OCI-LY7 (cell line): ENCODE measurements at regions not wholly inside any gene's neighbourhood (a gene's known extent, or its start where the extent isn't known, plus 50 kb on each side); places are given as distances from the start of the nearest gene placed in this dataset.

Experiments used
- BruUV-seq: library from RNA; stranded (reverse); fragments of 400-500 nt; replicated peaks from 2 replicates; lab custom pipeline; 2021; lab: Mats Ljungman, UMichigan
- CTCF ChIA-PET: fragments of 300-600 bp; sonication (Branson Sonifier 250); formaldehyde crosslinking; loops from one replicate; lab custom pipeline; 2022; ENCODE audit warnings: antibody characterized with exemption; ENCODE audit not compliant: unreplicated experiment; lab: Charles Lee
- POLR2A ChIA-PET: fragments of 300-600 bp; sonication (Branson Sonifier 250); formaldehyde crosslinking; loops from one replicate; lab custom pipeline; 2022; ENCODE audit warnings: antibody characterized with exemption; lab: Charles Lee
- DNase-seq: peaks from one replicate; pipeline ENCODE4 v3.0.0-alpha.2; 2015; ENCODE audit warnings: low spot score
- H2AFZ ChIP-seq: fragments of 200-600 bp; sonication (generic), shearing (Covaris generic); 2 replicates; pipeline ENCODE4 v1.6.1; 2014; ENCODE audit warnings: mild to moderate bottlenecking, antibody characterized with exemption, low read length, moderate library complexity
- H3K27ac ChIP-seq: fragments of 200-600 bp; sonication (generic); 2 replicates; pipeline ENCODE4 v1.5.1; 2014; ENCODE audit warnings: mixed run types, low read depth, mild to moderate bottlenecking, moderate library complexity, low read length, inconsistent platforms; ENCODE audit not compliant: poor library complexity, severe bottlenecking
- H3K36me3 ChIP-seq: fragments of 200-600 bp; sonication (generic); 2 replicates; pipeline ENCODE4 v1.6.1; 2014; ENCODE audit warnings: mild to moderate bottlenecking, antibody characterized with exemption, low read length, moderate library complexity, mixed read lengths; ENCODE audit not compliant: insufficient read depth
- H3K4me1 ChIP-seq: fragments of 200-600 bp; sonication (generic); 2 replicates; pipeline ENCODE4 v1.5.1; 2014; ENCODE audit warnings: mild to moderate bottlenecking, low read length; ENCODE audit not compliant: insufficient read depth, poor library complexity, severe bottlenecking
- H3K4me2 ChIP-seq: fragments of 200-600 bp; sonication (generic); 2 replicates; pipeline ENCODE4 v1.6.1; 2014; ENCODE audit warnings: mild to moderate bottlenecking, low read length
- H3K4me3 ChIP-seq: fragments of 200-600 bp; sonication (generic); 2 replicates; pipeline ENCODE4 v1.5.1; 2014; ENCODE audit warnings: mild to moderate bottlenecking, low read depth, low read length; ENCODE audit not compliant: poor library complexity, severe bottlenecking
- H3K79me2 ChIP-seq: fragments of 200-600 bp; sonication (generic); 2 replicates; pipeline ENCODE4 v1.6.1; 2016; ENCODE audit warnings: low read depth, mild to moderate bottlenecking, low read length, moderate library complexity, mixed read lengths; ENCODE audit not compliant: insufficient read depth
- H3K9me2 ChIP-seq: fragments of 200-600 bp; sonication (generic); 2 replicates; pipeline ENCODE4 v1.6.1; 2016; ENCODE audit warnings: mild to moderate bottlenecking, low read length, mixed read lengths; ENCODE audit not compliant: insufficient read depth
- H3K9me3 ChIP-seq: fragments of 200-600 bp; sonication (generic); 2 replicates; pipeline ENCODE4 v1.6.1; 2014; ENCODE audit warnings: mild to moderate bottlenecking, mixed run types, low read length, mixed read lengths
- H4K20me1 ChIP-seq: fragments of 200-600 bp; sonication (generic); 2 replicates; pipeline ENCODE4 v1.6.1; 2014; ENCODE audit warnings: mild to moderate bottlenecking, antibody characterized with exemption, low read length, moderate library complexity, mixed read lengths; ENCODE audit not compliant: insufficient read depth
- EZH2phosphoT487 ChIP-seq: fragments of 200-600 bp; sonication (generic); IDR thresholded peaks from 2 replicates; pipeline ENCODE4 v1.6.1; 2018; ENCODE audit warnings: low read depth, borderline replicate concordance, mild to moderate bottlenecking, mixed run types, antibody characterized with exemption, low read length, moderate library complexity, mixed read lengths
- intact Hi-C: fragments of 100-400 bp; cut with micrococcal nuclease; formaldehyde crosslinking; loops from one replicate; pipeline ENCODE4 v1.10.0; 2022; ENCODE audit not compliant: unreplicated experiment
- TF ChIP-seq, protein P1 (sequence below): fragments of 200-600 bp; sonication (generic); conservative IDR thresholded peaks from 2 replicates; pipeline ENCODE4 v1.5.1; 2014; ENCODE audit warnings: mild to moderate bottlenecking, antibody characterized with exemption, low read length, moderate library complexity, mixed read lengths

DNA sequence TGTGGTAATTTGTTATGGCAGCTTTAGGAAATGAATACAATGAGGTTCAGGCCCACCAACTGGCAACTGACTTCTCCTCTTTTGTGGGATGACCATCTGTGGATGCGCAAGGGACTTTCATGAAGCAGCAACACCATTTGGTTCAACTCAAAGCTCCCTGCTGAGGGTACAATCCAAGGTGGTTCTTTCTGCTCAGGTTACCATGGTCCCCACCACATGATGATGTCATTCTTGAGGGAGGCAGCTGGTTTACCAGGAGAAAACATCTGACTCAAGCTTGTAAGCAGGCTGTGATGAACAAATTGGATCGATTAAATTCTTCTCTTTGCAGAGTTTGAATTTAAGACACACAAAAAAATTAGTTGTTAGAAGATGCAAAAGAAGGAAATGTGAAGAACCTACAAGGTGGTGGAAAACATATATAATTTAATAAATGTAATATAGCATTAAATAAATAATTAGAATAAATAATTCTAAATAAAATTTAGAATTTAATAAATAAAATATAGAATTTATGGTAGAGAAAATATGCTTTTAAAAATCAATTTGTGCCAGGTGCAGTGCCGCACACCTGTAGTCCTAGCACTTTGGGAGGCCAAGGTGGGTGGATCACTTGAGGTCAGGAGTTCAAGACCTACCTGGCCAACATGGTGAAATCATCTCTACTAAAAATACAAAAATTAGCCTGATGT is 67.6 kb upstream of the ANKFN1 start:
- Histone ChIP-seq H3K4me1 (no peaks in the 10 kb centered on the region), H3K9me2 (no peaks in the 10 kb centered on the region), H3K36me3 (no peaks in the 10 kb centered on the region), H3K79me2 (no peaks in the 10 kb centered on the region), H2AFZ (no peak overlapping the region), H3K4me2 (no peak overlapping the region), H3K27ac (no peak overlapping the region), H3K9me3 (no peaks in the 10 kb centered on the region), H4K20me1 (no peaks in the 10 kb centered on the region), H3K4me3 (no peak overlapping the region)
- no peak for TF ChIP-seq EZH2phosphoT487
- TF ChIP-seq, protein P1, sequence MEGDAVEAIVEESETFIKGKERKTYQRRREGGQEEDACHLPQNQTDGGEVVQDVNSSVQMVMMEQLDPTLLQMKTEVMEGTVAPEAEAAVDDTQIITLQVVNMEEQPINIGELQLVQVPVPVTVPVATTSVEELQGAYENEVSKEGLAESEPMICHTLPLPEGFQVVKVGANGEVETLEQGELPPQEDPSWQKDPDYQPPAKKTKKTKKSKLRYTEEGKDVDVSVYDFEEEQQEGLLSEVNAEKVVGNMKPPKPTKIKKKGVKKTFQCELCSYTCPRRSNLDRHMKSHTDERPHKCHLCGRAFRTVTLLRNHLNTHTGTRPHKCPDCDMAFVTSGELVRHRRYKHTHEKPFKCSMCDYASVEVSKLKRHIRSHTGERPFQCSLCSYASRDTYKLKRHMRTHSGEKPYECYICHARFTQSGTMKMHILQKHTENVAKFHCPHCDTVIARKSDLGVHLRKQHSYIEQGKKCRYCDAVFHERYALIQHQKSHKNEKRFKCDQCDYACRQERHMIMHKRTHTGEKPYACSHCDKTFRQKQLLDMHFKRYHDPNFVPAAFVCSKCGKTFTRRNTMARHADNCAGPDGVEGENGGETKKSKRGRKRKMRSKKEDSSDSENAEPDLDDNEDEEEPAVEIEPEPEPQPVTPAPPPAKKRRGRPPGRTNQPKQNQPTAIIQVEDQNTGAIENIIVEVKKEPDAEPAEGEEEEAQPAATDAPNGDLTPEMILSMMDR = no peak
- no peak for DNase-seq
- no TSS peak for BruUV-seq
- intact Hi-C loops = no loop called here
- CTCF ChIA-PET = no interaction called here
- POLR2A ChIA-PET = no interaction called here

GRCh38 chr17:56087199-56087598 is 66.1 kb upstream of the ANKFN1 start:
- no peak overlapping the region for H3K27ac ChIP-seq
- H3K36me3 ChIP-seq = no peaks in the 10 kb centered on the region
- H2AFZ ChIP-seq = no peak overlapping the region
- no peaks in the 10 kb centered on the region for H4K20me1 ChIP-seq
- H3K4me1 ChIP-seq = no peaks in the 10 kb centered on the region
- no peaks in the 10 kb centered on the region for H3K9me2 ChIP-seq
- H3K4me3 ChIP-seq = no peak overlapping the region
- DNase-seq = no peak
- H3K4me2 ChIP-seq = no peak overlapping the region
- H3K9me3 ChIP-seq = no peaks in the 10 kb centered on the region
- POLR2A ChIA-PET = no interaction called here
- BruUV-seq = no TSS peak
- no peaks in the 10 kb centered on the region for H3K79me2 ChIP-seq
- intact Hi-C loops = no loop called here
- CTCF ChIA-PET = no interaction called here
- no peak for TF ChIP-seq EZH2phosphoT487
- TF ChIP-seq, protein P1 = no peak

DNA sequence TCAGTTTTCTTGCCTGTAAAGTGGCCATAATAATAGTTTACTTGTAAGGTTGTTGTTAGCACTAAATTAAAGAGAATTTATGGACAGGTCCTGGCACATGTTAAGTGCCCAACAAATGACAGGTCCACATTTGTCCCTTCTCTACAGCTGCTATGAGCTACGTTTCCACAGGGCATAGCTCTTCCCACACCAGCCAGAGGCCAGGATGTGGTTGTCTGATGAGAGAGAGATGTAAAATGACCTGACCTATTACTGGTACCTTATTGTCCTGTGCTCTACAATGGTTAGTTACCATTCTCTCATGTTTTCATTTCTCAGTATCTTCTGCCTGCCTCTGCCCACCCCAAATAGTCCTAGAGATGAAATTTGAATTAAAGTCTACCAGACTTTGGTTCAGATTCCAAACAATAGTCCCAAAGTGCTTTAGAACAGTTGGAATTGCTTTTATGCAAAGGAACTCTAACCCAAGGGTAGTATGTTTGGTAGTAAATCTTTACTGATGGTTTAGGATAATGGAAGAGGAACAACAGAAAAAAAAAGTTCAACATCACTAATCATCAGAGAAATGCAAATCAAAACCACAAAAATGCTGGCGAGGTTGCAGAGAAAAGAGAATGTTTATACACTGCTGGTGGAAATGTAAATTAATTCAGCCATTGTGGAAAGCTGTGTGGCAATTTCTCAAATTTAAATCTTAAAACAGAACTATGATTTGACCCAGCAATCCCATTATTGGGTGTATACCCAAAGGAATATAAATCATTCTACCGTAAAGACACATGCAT is 57.1 kb upstream of the ANKFN1 start:
- ChIA-PET POLR2A (interaction anchor here (0.6 kb wide), 1 partner anchor 1307 kb away, joined by 3 read pairs; no protein-coding TSS in a partner anchor), CTCF (no interaction called here)
- no peak for TF ChIP-seq EZH2phosphoT487
- TF ChIP-seq, protein P1 = no peak
- Histone ChIP-seq H3K79me2 (no peaks in the 10 kb centered on the region), H4K20me1 (no peaks in the 10 kb centered on the region), H3K4me1 (no peaks in the 10 kb centered on the region), H3K9me2 (no peaks in the 10 kb centered on the region), H3K9me3 (no peaks in the 10 kb centered on the region), H2AFZ (no peak overlapping the region), H3K4me2 (no peak overlapping the region), H3K36me3 (no peaks in the 10 kb centered on the region), H3K4me3 (no peak overlapping the region), H3K27ac (no peak overlapping the region)
- intact Hi-C loops = no loop called here
- DNase-seq = no peak
- BruUV-seq = no TSS peak
